ENCODE measurements at regions not wholly inside any gene's neighbourhood (a gene's known extent, or its start where the extent isn't known, plus 50 kb on each side); places are given as distances from the start of the nearest gene placed in this dataset.

GRCh38 chr21:45344576-45344975 lies 56.9 kb upstream of the POFUT2 start:
- no peak for TF ChIP-seq CTCF (IDR thresholded peaks at IDR 0.05; ENCODE audit: insufficient read depth, low read depth, low read length)
- TF ChIP-seq EZH2 (IDR thresholded peaks at IDR 0.05; ENCODE audit: insufficient read depth, low read length), result no peak

Measured in astrocyte (in vitro differentiated cells and primary cell).